ENCODE measurements at regions not wholly inside any gene's neighbourhood (a gene's known extent, or its start where the extent isn't known, plus 50 kb on each side); places are given as distances from the start of the nearest gene placed in this dataset.
A peak's percentile ranks its signal among the peaks of the same experiment; 100 is the strongest.

GRCh38 chr10:124179308-124180043 lies 86.1 kb upstream of the CHST15 start:
- no peak overlapping the region for H3K27ac ChIP-seq (ENCODE audit: insufficient read depth, low read length)
- no peaks in the 10 kb centered on the region for H3K9me3 ChIP-seq (ENCODE audit: control insufficient read depth, insufficient read depth, low read depth, low read length)
- H3K4me3 ChIP-seq (replicated peaks in 1 of 4; ENCODE audit: control extremely low read depth in 1 of 4, insufficient read depth in 1 of 4, low read depth in 3 of 4, low read length in 4 of 4) = no peak overlapping the region
- DNase-seq (ENCODE audit: low read depth in 2 of 2) = no peak
- H3K9ac ChIP-seq (ENCODE audit: insufficient read depth, low read length) = no peak overlapping the region
- H4K20me1 ChIP-seq (ENCODE audit: control insufficient read depth, extremely low read depth, insufficient read depth, low read length) = no peaks in the 10 kb centered on the region
- TF ChIP-seq EZH2 (IDR thresholded peaks at IDR 0.05; ENCODE audit: low read length, missing control alignments) = no peak
- TF ChIP-seq CTCF (conservative IDR thresholded peaks at IDR 0.05 in 1 of 2, IDR thresholded peaks at IDR 0.05 in 1 of 2; ENCODE audit: low read depth in 1 of 2, low read length in 2 of 2) = no peak
- H3K79me2 ChIP-seq (ENCODE audit: control insufficient read depth, insufficient read depth, low read length) = no peaks in the 10 kb centered on the region
- no peak overlapping the region for H2AFZ ChIP-seq (ENCODE audit: low read length)
- H3K27me3 ChIP-seq (ENCODE audit: control insufficient read depth, insufficient read depth, low read length) = no peaks in the 10 kb centered on the region
- no peaks in the 10 kb centered on the region for H3K36me3 ChIP-seq (ENCODE audit: control insufficient read depth, insufficient read depth, low read length)
- H3K4me1 ChIP-seq (ENCODE audit: control insufficient read depth, extremely low read depth, insufficient read depth, low read length) = no peaks in the 10 kb centered on the region
- no peak overlapping the region for H3K4me2 ChIP-seq (ENCODE audit: extremely low read depth, insufficient read depth, low read length)

- Histone ChIP-seq H3K4me1 (ENCODE audit: control insufficient read depth, extremely low read depth, insufficient read depth, low read length) (no peaks in the 10 kb centered on the region), H3K27ac (ENCODE audit: insufficient read depth, low read length) (no peak overlapping the region), H3K79me2 (ENCODE audit: control insufficient read depth, insufficient read depth, low read length) (no peaks in the 10 kb centered on the region), H3K9me3 (ENCODE audit: control insufficient read depth, insufficient read depth, low read depth, low read length) (no peaks in the 10 kb centered on the region), H3K36me3 (ENCODE audit: control insufficient read depth, insufficient read depth, low read length) (no peaks in the 10 kb centered on the region), H3K4me2 (ENCODE audit: extremely low read depth, insufficient read depth, low read length) (no peak overlapping the region), H3K27me3 (ENCODE audit: control insufficient read depth, insufficient read depth, low read length) (no peaks in the 10 kb centered on the region), H3K4me3 (replicated peaks in 1 of 4; ENCODE audit: control extremely low read depth in 1 of 4, insufficient read depth in 1 of 4, low read depth in 3 of 4, low read length in 4 of 4) (no peak overlapping the region), H2AFZ (ENCODE audit: low read length) (no peak overlapping the region), H4K20me1 (ENCODE audit: control insufficient read depth, extremely low read depth, insufficient read depth, low read length) (no peaks in the 10 kb centered on the region), H3K9ac (ENCODE audit: insufficient read depth, low read length) (no peak overlapping the region)
- no peak for TF ChIP-seq CTCF (conservative IDR thresholded peaks at IDR 0.05 in 1 of 2, IDR thresholded peaks at IDR 0.05 in 1 of 2; ENCODE audit: low read depth in 1 of 2, low read length in 2 of 2)
- TF ChIP-seq EZH2 (IDR thresholded peaks at IDR 0.05; ENCODE audit: low read length, missing control alignments) = no peak
- no peak for DNase-seq (ENCODE audit: low read depth in 2 of 2)
Observed at GRCh38 chr10:124177180-124177518, 83.8 kb upstream of the CHST15 start.

- Histone ChIP-seq H3K9ac (ENCODE audit: insufficient read depth, low read length) (no peak overlapping the region), H3K27ac (ENCODE audit: insufficient read depth, low read length) (no peak overlapping the region), H3K9me3 (ENCODE audit: control insufficient read depth, insufficient read depth, low read depth, low read length) (no peaks in the 10 kb centered on the region), H2AFZ (ENCODE audit: low read length) (no peak overlapping the region), H3K4me2 (ENCODE audit: extremely low read depth, insufficient read depth, low read length) (no peak overlapping the region), H3K36me3 (ENCODE audit: control insufficient read depth, insufficient read depth, low read length) (no peaks in the 10 kb centered on the region), H4K20me1 (ENCODE audit: control insufficient read depth, extremely low read depth, insufficient read depth, low read length) (no peaks in the 10 kb centered on the region), H3K27me3 (ENCODE audit: control insufficient read depth, insufficient read depth, low read length) (no peaks in the 10 kb centered on the region), H3K4me3 (replicated peaks in 1 of 4; ENCODE audit: control extremely low read depth in 1 of 4, insufficient read depth in 1 of 4, low read depth in 3 of 4, low read length in 4 of 4) (no peak overlapping the region), H3K4me1 (ENCODE audit: control insufficient read depth, extremely low read depth, insufficient read depth, low read length) (no peaks in the 10 kb centered on the region), H3K79me2 (ENCODE audit: control insufficient read depth, insufficient read depth, low read length) (no peaks in the 10 kb centered on the region)
- no peak for TF ChIP-seq EZH2 (IDR thresholded peaks at IDR 0.05; ENCODE audit: low read length, missing control alignments)
- no peak for TF ChIP-seq CTCF (conservative IDR thresholded peaks at IDR 0.05 in 1 of 2, IDR thresholded peaks at IDR 0.05 in 1 of 2; ENCODE audit: low read depth in 1 of 2, low read length in 2 of 2)
- DNase-seq (ENCODE audit: low read depth in 2 of 2) = peak in 1 of 2 donors; percentile 90
Observed at GRCh38 chr10:124176349-124177179, 83.2 kb upstream of the CHST15 start.

All from fibroblast of lung (primary cell).